Stimulated activated CD8-positive, alpha-beta memory T cell treated with anti-CD3 and anti-CD28 coated beads, Interleukin-15, amount 100 ng/mL, for 48 hours (primary cell): ENCODE measurements at regions not wholly inside any gene's neighbourhood (a gene's known extent, or its start where the extent isn't known, plus 50 kb on each side); places are given as distances from the start of the nearest gene placed in this dataset.
"Not testable (repeated sequence)": the region's sequence is repeated elsewhere in the genome, so short reads cannot be mapped to it uniquely, and the experiment has no call there.

Source experiments
- DNase-seq, 2 donors: peaks; one replicate each; pipeline ENCODE4 v3.0.0-alpha.2; 2020; ENCODE audit warnings: low read depth in 2 of 2

- DNase-seq, result no peak
These were observed 83.5 kb upstream of the CCL21 start for GRCh38 chr9:34793428-34793827.

GRCh38 chr9:34783951-34784487, 74.1 kb upstream of the CCL21 start:
- no peak for DNase-seq

GRCh38 chr9:34782372-34782771, 72.4 kb upstream of the CCL21 start:
- DNase-seq, result no peak

GRCh38 chr9:34777666-34778065, 67.7 kb upstream of the CCL21 start:
- no peak for DNase-seq

- DNase-seq, result no peak
These were observed 64.0 kb upstream of the CCL21 start for GRCh38 chr9:34773955-34774354.

- DNase-seq, result no peak
These were observed 63.5 kb upstream of the CCL21 start for GRCh38 chr9:34773306-34773910.

- DNase-seq, result no peak
These were observed 61.1 kb upstream of the CCL21 start for GRCh38 chr9:34771007-34771406.

- not testable (repeated sequence) for DNase-seq
These were observed 57.2 kb upstream of the CCL21 start for GRCh38 chr9:34767087-34767486.

- DNase-seq, result peak; percentile 10 to 24
These were observed 50.5 kb upstream of the CCL21 start for GRCh38 chr9:34760196-34761040.
